Choroid plexus epithelial cell (primary cell): ENCODE measurements at regions not wholly inside any gene's neighbourhood (a gene's known extent, or its start where the extent isn't known, plus 50 kb on each side); places are given as distances from the start of the nearest gene placed in this dataset.

Source experiments
- DNase-seq: peaks from one replicate; pipeline ENCODE4 v3.0.0-alpha.2; 2010; ENCODE audit warnings: low read depth
- H3K4me3 ChIP-seq: 2 replicates; pipeline ENCODE4 v1.5.1; 2011; ENCODE audit warnings: low read depth, mild to moderate bottlenecking, control low read depth, low read length, moderate library complexity
- CTCF ChIP-seq: conservative IDR thresholded peaks from 2 replicates; pipeline ENCODE4 v1.5.1; 2011; ENCODE audit warnings: low read depth, mild to moderate bottlenecking, control low read depth, inconsistent platforms, low read length, moderate library complexity

- TF ChIP-seq CTCF = no peak
- no peak for DNase-seq
- no peak overlapping the region for H3K4me3 ChIP-seq
Measured at GRCh38 chr6:79802657-79803300, 144.6 kb downstream of the ELOVL4 start.

GRCh38 chr6:79801362-79801761 lies 146.0 kb downstream of the ELOVL4 start:
- H3K4me3 ChIP-seq = no peak overlapping the region
- DNase-seq = no peak
- no peak for TF ChIP-seq CTCF

GRCh38 chr6:79798841-79799240 lies 148.5 kb downstream of the ELOVL4 start:
- H3K4me3 ChIP-seq = no peak overlapping the region
- DNase-seq = no peak
- no peak for TF ChIP-seq CTCF

GRCh38 chr6:79797912-79798311 lies 149.4 kb downstream of the ELOVL4 start:
- TF ChIP-seq CTCF = no peak
- DNase-seq = no peak

GRCh38 chr6:79797163-79797764 lies 150.1 kb downstream of the ELOVL4 start:
- TF ChIP-seq CTCF = no peak
- no peak for DNase-seq
- H3K4me3 ChIP-seq = no peak overlapping the region

More at GRCh38 chr6:79797912-79798311, 149.4 kb downstream of the ELOVL4 start:
- H3K4me3 ChIP-seq = no peak overlapping the region

- H3K4me3 ChIP-seq = no peak overlapping the region
- TF ChIP-seq CTCF = no peak
- no peak for DNase-seq
Measured at GRCh38 chr6:79796197-79796596, 151.2 kb downstream of the ELOVL4 start.

GRCh38 chr6:79789896-79790295 lies 157.5 kb downstream of the ELOVL4 start:
- H3K4me3 ChIP-seq = no peak overlapping the region
- no peak for TF ChIP-seq CTCF
- DNase-seq = no peak
